Esophagus (tissue), 2 donors: ENCODE measurements at regions not wholly inside any gene's neighbourhood (a gene's known extent, or its start where the extent isn't known, plus 50 kb on each side); places are given as distances from the start of the nearest gene placed in this dataset.
"Not testable (repeated sequence)": the region's sequence is repeated elsewhere in the genome, so short reads cannot be mapped to it uniquely, and the experiment has no call there.

Experiments
- H3K27ac ChIP-seq, 2 donors: one replicate each; pipeline ENCODE4 v1.5.1; 2013; ENCODE audit warnings: low read depth in 2 of 2, mild to moderate bottlenecking in 2 of 2, inconsistent platforms in 1 of 2, low read length in 1 of 2, moderate library complexity in 1 of 2
- H3K27me3 ChIP-seq, 2 donors: one replicate each; pipeline ENCODE4 v1.6.1; 2013; ENCODE audit warnings: low read length in 2 of 2, control low read depth in 1 of 2, mild to moderate bottlenecking in 1 of 2; ENCODE audit not compliant: insufficient read depth in 2 of 2, control insufficient read depth in 1 of 2
- H3K36me3 ChIP-seq, 2 donors: one replicate each; pipeline ENCODE4 v1.6.1; 2013; ENCODE audit warnings: low read length in 1 of 2; ENCODE audit not compliant: control insufficient read depth in 2 of 2, insufficient read depth in 2 of 2
- H3K4me1 ChIP-seq, 2 donors: one replicate each; pipeline ENCODE4 v1.6.1; 2013; ENCODE audit warnings: low read length in 1 of 2; ENCODE audit not compliant: control insufficient read depth in 2 of 2, insufficient read depth in 2 of 2
- H3K4me3 ChIP-seq, 2 donors: one replicate each; pipeline ENCODE4 v1.5.1; 2013; ENCODE audit warnings: low read length in 2 of 2, mild to moderate bottlenecking in 2 of 2, low read depth in 1 of 2, moderate library complexity in 1 of 2
- H3K9me3 ChIP-seq, 2 donors: one replicate each; pipeline ENCODE4 v1.6.1; 2013; ENCODE audit warnings: mild to moderate bottlenecking in 2 of 2, low read depth in 1 of 2, low read length in 1 of 2, moderate library complexity in 1 of 2; ENCODE audit not compliant: control insufficient read depth in 2 of 2, insufficient read depth in 1 of 2
- WGBS, 2 donors: extraction: QIAGEN DNeasy Blood & Tissue Kit; methylation state at CpG; one replicate each; pipeline ENCODE4 v1.1.7; 2013; 5-methylcytosine and 5-hydroxymethylcytosine counted together
- donor health status: healthy with polysubstance abuse.
- donor health status: Bipolar disorder and iron deficiency.

- H3K36me3 ChIP-seq = no peaks in the 10 kb centered on the region
- H3K4me1 ChIP-seq = no peaks in the 10 kb centered on the region
- peaks cover 0 to 3% of the 10 kb centered on the region in 2 donors for H3K9me3 ChIP-seq
- 66 to 67% methylated on average over 9 of the region's 9 CpGs for WGBS, 2 donors
- no peak overlapping the region for H3K27ac ChIP-seq
- no peak overlapping the region for H3K4me3 ChIP-seq
- no peaks in the 10 kb centered on the region for H3K27me3 ChIP-seq
Measured at GRCh38 chr6:4225161-4225872, 89.9 kb upstream of the ECI2 start.

GRCh38 chr6:4224067-4224978, 88.9 kb upstream of the ECI2 start:
- no peak overlapping the region for H3K4me3 ChIP-seq
- no peaks in the 10 kb centered on the region for H3K36me3 ChIP-seq
- H3K27ac ChIP-seq = no peak overlapping the region
- no peaks in the 10 kb centered on the region for H3K4me1 ChIP-seq
- H3K27me3 ChIP-seq = no peaks in the 10 kb centered on the region
- peaks cover 0 to 3% of the 10 kb centered on the region in 2 donors for H3K9me3 ChIP-seq
- WGBS, 2 donors = 48 to 54% methylated on average over 9 of the region's 9 CpGs

- 83 to 91% methylated on average over 1 of the region's 1 CpG for WGBS, 2 donors
- H3K4me1 ChIP-seq = no peaks in the 10 kb centered on the region
- peaks cover 0 to 3% of the 10 kb centered on the region in 2 donors for H3K9me3 ChIP-seq
- H3K27ac ChIP-seq = no peak overlapping the region
- H3K27me3 ChIP-seq = no peaks in the 10 kb centered on the region
- no peaks in the 10 kb centered on the region for H3K36me3 ChIP-seq
- no peak overlapping the region for H3K4me3 ChIP-seq
Measured at GRCh38 chr6:4220558-4220957, 85.2 kb upstream of the ECI2 start.

GRCh38 chr6:4218619-4219317, 83.4 kb upstream of the ECI2 start:
- WGBS, 2 donors = 91 to 95% methylated on average over 3 of the region's 3 CpGs
- H3K4me1 ChIP-seq, H3K9me3 ChIP-seq, H3K27ac ChIP-seq, H3K36me3 ChIP-seq, H3K4me3 ChIP-seq, H3K27me3 ChIP-seq: not testable (repeated sequence)

GRCh38 chr6:4212588-4212987, 77.2 kb upstream of the ECI2 start:
- Histone ChIP-seq H3K4me1 (no peaks in the 10 kb centered on the region), H3K4me3 (no peak overlapping the region), H3K36me3 (no peaks in the 10 kb centered on the region), H3K27ac (no peak overlapping the region), H3K27me3 (no peaks in the 10 kb centered on the region), H3K9me3 (no peaks in the 10 kb centered on the region)
- WGBS, 2 donors = 78 to 79% methylated on average over 1 of the region's 1 CpG

GRCh38 chr6:4210629-4211419, 75.4 kb upstream of the ECI2 start:
- H3K4me3 ChIP-seq = no peak overlapping the region
- no peaks in the 10 kb centered on the region for H3K4me1 ChIP-seq
- no peaks in the 10 kb centered on the region for H3K36me3 ChIP-seq
- WGBS, 2 donors = 54 to 66% methylated on average over 4 of the region's 4 CpGs
- H3K27me3 ChIP-seq = no peaks in the 10 kb centered on the region
- no peaks in the 10 kb centered on the region for H3K9me3 ChIP-seq
- H3K27ac ChIP-seq = no peak overlapping the region

- Histone ChIP-seq H3K9me3 (no peaks in the 10 kb centered on the region), H3K27me3 (peaks cover 0 to 2% of the 10 kb centered on the region in 2 donors), H3K36me3 (no peaks in the 10 kb centered on the region), H3K4me1 (no peaks in the 10 kb centered on the region), H3K27ac (no peak overlapping the region), H3K4me3 (no peak overlapping the region)
- WGBS, 2 donors = 56 to 62% methylated on average over 2 of the region's 2 CpGs
Measured at GRCh38 chr6:4209196-4209595, 73.8 kb upstream of the ECI2 start.

- Histone ChIP-seq H3K36me3 (no peaks in the 10 kb centered on the region), H3K27ac (no peak overlapping the region), H3K4me3 (no peak overlapping the region), H3K9me3 (no peaks in the 10 kb centered on the region), H3K27me3 (peaks cover 0 to 2% of the 10 kb centered on the region in 2 donors), H3K4me1 (no peaks in the 10 kb centered on the region)
- WGBS, 2 donors = 71 to 77% methylated on average over 2 of the region's 2 CpGs
Measured at GRCh38 chr6:4208158-4208557, 72.8 kb upstream of the ECI2 start.
